Heart left ventricle (tissue), 13 donors: ENCODE measurements at regions not wholly inside any gene's neighbourhood (a gene's known extent, or its start where the extent isn't known, plus 50 kb on each side); places are given as distances from the start of the nearest gene placed in this dataset.

Experiments
- CTCF ChIP-seq, 12 donors: fragments of 200-600 bp; sonication (generic) in 4 of 12; IDR thresholded peaks; one replicate each; pipeline versions ENCODE4 v1.5.0 to v1.8.0; 2018 to 2022; ENCODE audit warnings: antibody characterized with exemption in 12 of 12, mild to moderate bottlenecking in 5 of 12
- POLR2A ChIP-seq, 2 donors: fragments of 450-650 bp; IDR thresholded peaks; one replicate each; pipeline ENCODE4 v1.6.1; 2017; ENCODE audit warnings: antibody characterized with exemption in 2 of 2, mild to moderate bottlenecking in 2 of 2, moderate library complexity in 2 of 2
- donor health status: ischemic (EF 13 %, LVEDD 7.1; RV severe dilation, severe dysfunction).
- donor health status: DM: no; HTN: yes; CAD: no.
- donor health status: DM: no; HTN: no; CAD: no.
- donor health status: ischemic (EF 25% LVEDD 6.9; RV normal size, moderate dysfunction).
- donor health status: ischemic (EF 25% LVEDD 5.7; RV mildly dilated, moderate dysfunction).
- donor health status: ischemic (EF 35%, LVEDD 5.7; RV mildly dilated, moderate dysfunction).
- donor health status: nonischemic (EF 11% LVEDD 7.7; RV severe dilation, severe dysfunction).
- donor health status: DM: yes; HTN: yes; CAD: no.
- donor health status: PGD.
- donor health status: ischemic (EF 29% LVEDD 5.4; RV normal size, mild dysfunction).
- donor health status: nonischemic (EF 23%, LVEDD 6.1; RV moderate dilation, normal function).

GRCh38 chr3:184505076-184505878, 56.3 kb upstream of the EPHB3 start:
- no peak for TF ChIP-seq CTCF (IDR thresholded peaks at IDR 0.05)
- no peak for TF ChIP-seq POLR2A (IDR thresholded peaks at IDR 0.05)
